Panc1 (cell line): ENCODE measurements at regions not wholly inside any gene's neighbourhood (a gene's known extent, or its start where the extent isn't known, plus 50 kb on each side); places are given as distances from the start of the nearest gene placed in this dataset.

Source experiments
- ATAC-seq: fragments of 200-7000 bp; cut with Tn5 transposase; 2 replicates; pipeline ENCODE4 v1.9.1; 2020; ENCODE audit warnings: mild to moderate bottlenecking, moderate library complexity
- BruUV-seq: library from RNA; stranded (reverse); fragments of 400-500 nt; replicated peaks from 2 replicates; lab custom pipeline; 2021; lab: Mats Ljungman, UMichigan
- CTCF ChIA-PET: fragments of 300-600 bp; sonication (Branson Sonifier 250); formaldehyde crosslinking; loops from one replicate; lab custom pipeline; 2022; ENCODE audit warnings: antibody characterized with exemption; lab: Charles Lee
- POLR2A ChIA-PET: fragments of 300-600 bp; sonication (Branson Sonifier 250); formaldehyde crosslinking; loops from one replicate; lab custom pipeline; 2022; ENCODE audit warnings: antibody characterized with exemption; lab: Charles Lee
- DNase-seq: peaks from one replicate; pipeline ENCODE4 v3.0.0-alpha.2; 2010; ENCODE audit warnings: low read depth, low spot score
- H3K27ac ChIP-seq: 2 replicates; pipeline ENCODE4 v1.5.1; 2011; ENCODE audit warnings: mild to moderate bottlenecking, low read length, inconsistent platforms
- H3K27me3 ChIP-seq: fragments of 200-500 bp; sonication (Bioruptor generic); 2 replicates; pipeline ENCODE4 v1.6.0; 2014; ENCODE audit warnings: low read length, inconsistent platforms; ENCODE audit not compliant: control insufficient read depth, insufficient read depth
- H3K36me3 ChIP-seq: fragments of 200-500 bp; sonication (Bioruptor generic); 2 replicates; pipeline ENCODE4 v1.5.1; 2014; ENCODE audit warnings: inconsistent platforms, mild to moderate bottlenecking, low read length, moderate library complexity; ENCODE audit not compliant: control insufficient read depth, insufficient read depth
- H3K4me1 ChIP-seq: 2 replicates; pipeline ENCODE4 v1.5.1; 2011; ENCODE audit warnings: inconsistent platforms, mild to moderate bottlenecking, low read length, moderate library complexity; ENCODE audit not compliant: control insufficient read depth, insufficient read depth
- H3K4me3 ChIP-seq, 2 experiments: 2 replicates each; pipeline ENCODE4 v1.5.1; 2011 to 2012; ENCODE audit warnings: low read depth in 2 of 2, low read length in 2 of 2, mild to moderate bottlenecking in 2 of 2, inconsistent platforms in 1 of 2, moderate library complexity in 1 of 2
- H3K9me3 ChIP-seq: fragments of 200-500 bp; sonication (Bioruptor generic); 2 replicates; pipeline ENCODE4 v1.5.1; 2014; ENCODE audit warnings: low read depth, mild to moderate bottlenecking, inconsistent platforms, low read length, moderate library complexity; ENCODE audit not compliant: control insufficient read depth, insufficient read depth
- POLR2AphosphoS5 ChIP-seq: IDR thresholded peaks from 2 replicates; pipeline ENCODE4 v1.6.1; 2012; ENCODE audit warnings: mild to moderate bottlenecking, low read depth, low read length, moderate library complexity
- SIN3A ChIP-seq: IDR thresholded peaks from 2 replicates; pipeline ENCODE4 v1.6.1; 2012; ENCODE audit warnings: low read depth, mild to moderate bottlenecking, low read length, moderate library complexity, borderline replicate concordance; ENCODE audit not compliant: insufficient read depth
- TCF7L2 ChIP-seq: IDR thresholded peaks from 2 replicates; pipeline ENCODE4 v1.6.1; 2011; ENCODE audit warnings: mild to moderate bottlenecking, low read depth, low read length, inconsistent platforms
- in situ Hi-C: cut with HindIII; loops from 2 replicates; pipeline ENCODE4 v1.10.0; 2016; ENCODE audit warnings: low sequenced_read_pairs, low pct_unique_long_range_greater_than_20kb
- intact Hi-C: fragments of 100-400 bp; cut with micrococcal nuclease; formaldehyde crosslinking; loops from one replicate; pipeline ENCODE4 v1.10.0; 2022; ENCODE audit not compliant: unreplicated experiment
- TF ChIP-seq, protein P1 (sequence below): fragments of 450-650 bp; IDR thresholded peaks from 2 replicates; pipeline ENCODE4 v1.5.1; 2017; ENCODE audit warnings: mild to moderate bottlenecking
- TF ChIP-seq, protein P2 (sequence below), 2 experiments: IDR thresholded peaks; 2 replicates each; pipeline ENCODE4 v1.6.1; 2011 to 2012; ENCODE audit warnings: low read depth in 2 of 2, control low read depth in 1 of 2, low read length in 1 of 2, mild to moderate bottlenecking in 1 of 2, moderate library complexity in 1 of 2; ENCODE audit not compliant: insufficient read depth in 1 of 2

DNA sequence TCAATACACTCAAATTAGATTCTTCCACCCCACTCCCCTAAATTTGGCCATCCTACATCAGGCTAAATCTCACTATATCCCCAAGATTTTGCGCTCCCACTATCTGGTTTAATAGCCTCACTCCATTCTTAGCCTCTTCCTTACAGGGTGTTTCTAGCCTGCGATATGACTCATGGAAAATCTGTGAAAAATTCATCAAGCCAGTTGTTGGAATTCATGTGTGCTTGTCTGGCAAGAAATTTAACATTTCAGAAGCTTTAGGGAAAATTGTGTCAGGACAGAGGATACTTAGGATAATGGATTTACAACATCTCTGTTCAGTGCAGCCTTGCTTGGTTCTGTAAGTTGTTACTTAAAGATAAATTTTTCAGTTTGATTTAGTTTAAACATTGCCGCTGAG, 1249.9 kb upstream of the AUTS2 start:
- Histone ChIP-seq H3K9me3 (no peaks in the 10 kb centered on the region), H3K27me3 (no peaks in the 10 kb centered on the region), H3K36me3 (no peaks in the 10 kb centered on the region), H3K27ac (no peak overlapping the region), H3K4me3 (no peak overlapping the region), H3K4me1 (no peaks in the 10 kb centered on the region)
- DNase-seq, result no peak
- no peak for TF ChIP-seq SIN3A
- TF ChIP-seq, protein P1, sequence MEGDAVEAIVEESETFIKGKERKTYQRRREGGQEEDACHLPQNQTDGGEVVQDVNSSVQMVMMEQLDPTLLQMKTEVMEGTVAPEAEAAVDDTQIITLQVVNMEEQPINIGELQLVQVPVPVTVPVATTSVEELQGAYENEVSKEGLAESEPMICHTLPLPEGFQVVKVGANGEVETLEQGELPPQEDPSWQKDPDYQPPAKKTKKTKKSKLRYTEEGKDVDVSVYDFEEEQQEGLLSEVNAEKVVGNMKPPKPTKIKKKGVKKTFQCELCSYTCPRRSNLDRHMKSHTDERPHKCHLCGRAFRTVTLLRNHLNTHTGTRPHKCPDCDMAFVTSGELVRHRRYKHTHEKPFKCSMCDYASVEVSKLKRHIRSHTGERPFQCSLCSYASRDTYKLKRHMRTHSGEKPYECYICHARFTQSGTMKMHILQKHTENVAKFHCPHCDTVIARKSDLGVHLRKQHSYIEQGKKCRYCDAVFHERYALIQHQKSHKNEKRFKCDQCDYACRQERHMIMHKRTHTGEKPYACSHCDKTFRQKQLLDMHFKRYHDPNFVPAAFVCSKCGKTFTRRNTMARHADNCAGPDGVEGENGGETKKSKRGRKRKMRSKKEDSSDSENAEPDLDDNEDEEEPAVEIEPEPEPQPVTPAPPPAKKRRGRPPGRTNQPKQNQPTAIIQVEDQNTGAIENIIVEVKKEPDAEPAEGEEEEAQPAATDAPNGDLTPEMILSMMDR, result no peak
- TF ChIP-seq, protein P2, sequence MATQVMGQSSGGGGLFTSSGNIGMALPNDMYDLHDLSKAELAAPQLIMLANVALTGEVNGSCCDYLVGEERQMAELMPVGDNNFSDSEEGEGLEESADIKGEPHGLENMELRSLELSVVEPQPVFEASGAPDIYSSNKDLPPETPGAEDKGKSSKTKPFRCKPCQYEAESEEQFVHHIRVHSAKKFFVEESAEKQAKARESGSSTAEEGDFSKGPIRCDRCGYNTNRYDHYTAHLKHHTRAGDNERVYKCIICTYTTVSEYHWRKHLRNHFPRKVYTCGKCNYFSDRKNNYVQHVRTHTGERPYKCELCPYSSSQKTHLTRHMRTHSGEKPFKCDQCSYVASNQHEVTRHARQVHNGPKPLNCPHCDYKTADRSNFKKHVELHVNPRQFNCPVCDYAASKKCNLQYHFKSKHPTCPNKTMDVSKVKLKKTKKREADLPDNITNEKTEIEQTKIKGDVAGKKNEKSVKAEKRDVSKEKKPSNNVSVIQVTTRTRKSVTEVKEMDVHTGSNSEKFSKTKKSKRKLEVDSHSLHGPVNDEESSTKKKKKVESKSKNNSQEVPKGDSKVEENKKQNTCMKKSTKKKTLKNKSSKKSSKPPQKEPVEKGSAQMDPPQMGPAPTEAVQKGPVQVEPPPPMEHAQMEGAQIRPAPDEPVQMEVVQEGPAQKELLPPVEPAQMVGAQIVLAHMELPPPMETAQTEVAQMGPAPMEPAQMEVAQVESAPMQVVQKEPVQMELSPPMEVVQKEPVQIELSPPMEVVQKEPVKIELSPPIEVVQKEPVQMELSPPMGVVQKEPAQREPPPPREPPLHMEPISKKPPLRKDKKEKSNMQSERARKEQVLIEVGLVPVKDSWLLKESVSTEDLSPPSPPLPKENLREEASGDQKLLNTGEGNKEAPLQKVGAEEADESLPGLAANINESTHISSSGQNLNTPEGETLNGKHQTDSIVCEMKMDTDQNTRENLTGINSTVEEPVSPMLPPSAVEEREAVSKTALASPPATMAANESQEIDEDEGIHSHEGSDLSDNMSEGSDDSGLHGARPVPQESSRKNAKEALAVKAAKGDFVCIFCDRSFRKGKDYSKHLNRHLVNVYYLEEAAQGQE (IDR thresholded peaks at IDR 0.05; ENCODE audit: insufficient read depth in 1 of 2, low read depth in 2 of 2, low read length in 1 of 2), result no peak
- no peak for TF ChIP-seq TCF7L2
- TF ChIP-seq POLR2AphosphoS5, result no peak
- BruUV-seq, result no TSS peak
- no peak for ATAC-seq
- ChIA-PET CTCF (no interaction called here), POLR2A (no interaction called here)
- intact Hi-C loops (no loop called here), in situ Hi-C loops (no loop called here)

DNA sequence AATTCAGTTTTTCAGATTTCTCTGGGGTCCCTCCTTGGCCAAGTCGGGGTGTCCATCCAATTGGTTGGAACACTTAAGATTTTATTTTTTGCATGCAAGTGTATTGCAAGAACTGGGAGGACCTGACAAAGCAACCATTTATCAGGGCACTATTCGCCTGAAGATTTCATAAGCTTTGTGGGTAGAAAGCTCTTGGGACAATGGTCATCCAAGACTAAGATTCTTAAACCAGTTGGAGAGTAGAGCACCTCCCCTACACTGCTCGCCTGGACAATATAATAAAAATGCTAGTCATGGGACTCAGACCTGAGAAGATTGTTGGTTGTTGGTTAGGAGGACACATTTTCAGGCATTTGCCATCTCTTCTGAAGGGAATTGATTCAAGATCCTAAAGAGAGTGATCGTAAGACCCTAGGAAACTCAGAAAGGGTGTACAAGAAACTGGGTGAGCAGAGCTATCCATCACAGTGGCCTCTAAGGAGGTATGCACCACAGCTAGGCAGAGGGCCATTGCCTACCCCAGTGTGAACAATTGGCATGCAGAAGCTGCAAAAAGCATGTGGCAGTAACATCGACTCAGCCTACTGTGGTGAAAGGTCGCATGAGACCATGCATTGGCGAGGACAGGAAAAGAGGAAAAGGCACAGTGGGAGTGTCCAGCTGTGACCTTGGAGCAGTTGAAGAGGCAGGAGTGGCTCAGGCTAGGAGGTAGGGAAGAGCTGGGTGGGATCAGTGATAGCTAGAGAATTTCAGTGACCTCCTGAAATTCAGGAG, 1235.3 kb upstream of the AUTS2 start:
- CTCF ChIA-PET, result no interaction called here
- no TSS peak for BruUV-seq

More for the DNA sequence above, 1235.3 kb upstream of the AUTS2 start:
- H3K27me3 ChIP-seq, result no peaks in the 10 kb centered on the region
- H3K27ac ChIP-seq, result no peak overlapping the region
- no peaks in the 10 kb centered on the region for H3K9me3 ChIP-seq
- in situ Hi-C loops (no loop called here), intact Hi-C loops (no loop called here)
- H3K4me1 ChIP-seq, result no peaks in the 10 kb centered on the region
- ATAC-seq, result no peak
- POLR2A ChIA-PET, result no interaction called here
- no peak overlapping the region for H3K4me3 ChIP-seq
- H3K36me3 ChIP-seq, result no peaks in the 10 kb centered on the region
- no peak for DNase-seq
- TF ChIP-seq, protein P1, result no peak
- TF ChIP-seq SIN3A (no peak), TCF7L2 (no peak), POLR2AphosphoS5 (no peak)
- TF ChIP-seq, protein P2 (IDR thresholded peaks at IDR 0.05; ENCODE audit: insufficient read depth in 1 of 2, low read depth in 2 of 2, low read length in 1 of 2), result no peak
